K562 (cell line): ENCODE measurements at regions not wholly inside any gene's neighbourhood (a gene's known extent, or its start where the extent isn't known, plus 50 kb on each side); places are given as distances from the start of the nearest gene placed in this dataset.

Experiments
- ATAC-seq: fragments of 200-7000 bp; cut with Tn5 transposase; 3 replicates; pipeline ENCODE4 v1.9.1; 2020; ENCODE audit warnings: moderate library complexity
- BruUV-seq: library from RNA; stranded (reverse); fragments of 400-500 nt; replicated peaks from 2 replicates; lab custom pipeline; 2021; lab: Mats Ljungman, UMichigan
- CTCF ChIA-PET: fragments of 300-600 bp; formaldehyde crosslinking; extraction: SDS; loops from one replicate; lab custom pipeline; 2021; ENCODE audit warnings: low intra/inter-chr PET ratio; lab: Yijun Ruan, JAX
- POLR2A ChIA-PET: fragments of 300-600, 350-650 bp; sonication (Branson Sonifier 250); formaldehyde crosslinking; extraction: SDS; loops from one replicate; lab custom pipeline; 2021; ENCODE audit warnings: antibody characterized with exemption, inconsistent platforms; lab: Yijun Ruan, JAX
- DNase-seq, 4 experiments: peaks; one replicate each; pipeline versions ENCODE4 v3.0.0 to v3.0.0-alpha.2; 2011 to 2018; ENCODE audit warnings: low spot score in 3 of 4, mixed read lengths in 3 of 4; ENCODE audit errors: extremely low read depth in 1 of 4
- FAIRE-seq: peaks from 2 replicates; lab custom pipeline; 2011; peaks lifted over from hg19 to GRCh38; lab: Jason Lieb, UNC
- H2AFZ ChIP-seq: 2 replicates; pipeline ENCODE4 v1.6.0; 2011; ENCODE audit warnings: low read depth, low read length, control low read depth, inconsistent platforms
- H3K27ac ChIP-seq: fragments of 200-600 bp; 3 replicates; pipeline ENCODE4 v1.8.0; 2011; ENCODE audit warnings: low read depth, mild to moderate bottlenecking, control low read depth, inconsistent platforms, low read length, moderate library complexity, mixed read lengths; ENCODE audit errors: extremely low read depth
- H3K27me3 ChIP-seq, 2 experiments: fragments of 300-600 bp in 1 of 2; 2 replicates in 1 of 2; 3 replicates in 1 of 2; pipeline versions ENCODE4 v1.6.0 to v1.8.0; 2011; ENCODE audit warnings: inconsistent platforms in 2 of 2, low read length in 2 of 2, mild to moderate bottlenecking in 1 of 2, mixed read lengths in 1 of 2, moderate library complexity in 1 of 2; ENCODE audit not compliant: control insufficient read depth in 2 of 2, insufficient read depth in 2 of 2
- H3K36me3 ChIP-seq: fragments of 300-600 bp; 3 replicates; pipeline ENCODE4 v1.8.0; 2011; ENCODE audit warnings: mild to moderate bottlenecking, low read length, inconsistent platforms; ENCODE audit not compliant: control insufficient read depth, insufficient read depth
- H3K4me1 ChIP-seq, 2 experiments: fragments of 200-600 bp in 1 of 2; replicated peaks in 1 of 2; 2 replicates in 1 of 2; 3 replicates in 1 of 2; pipeline versions ENCODE4 v1.5.1 to v1.8.0; 2011; ENCODE audit warnings: inconsistent platforms in 2 of 2, low read length in 2 of 2, mild to moderate bottlenecking in 1 of 2, mixed read lengths in 1 of 2, moderate library complexity in 1 of 2; ENCODE audit not compliant: control insufficient read depth in 2 of 2, insufficient read depth in 2 of 2
- H3K4me2 ChIP-seq: 2 replicates; pipeline ENCODE4 v1.6.1; 2011; ENCODE audit warnings: low read length, control low read depth, inconsistent platforms, mixed read lengths; ENCODE audit not compliant: insufficient read depth
- H3K4me3 ChIP-seq: fragments of 200-600 bp; sonication (generic), shearing (Covaris generic); 2 replicates; pipeline ENCODE4 v1.5.1; 2016; ENCODE audit warnings: control low read depth, inconsistent platforms
- H3K79me2 ChIP-seq: fragments of 200-600 bp; 3 replicates; pipeline ENCODE4 v1.8.0; 2011; ENCODE audit warnings: low read length, inconsistent platforms; ENCODE audit not compliant: control insufficient read depth, insufficient read depth
- H3K9ac ChIP-seq, 2 experiments: 2 replicates each; pipeline versions ENCODE4 v1.6.0 to v1.6.1; 2011; ENCODE audit warnings: low read depth in 2 of 2, low read length in 2 of 2, control low read depth in 1 of 2, inconsistent platforms in 1 of 2, mild to moderate bottlenecking in 1 of 2, mixed read lengths in 1 of 2; ENCODE audit not compliant: insufficient read depth in 1 of 2
- H3K9me1 ChIP-seq: one replicate; pipeline ENCODE4 v1.6.0; 2011; ENCODE audit warnings: inconsistent platforms, mild to moderate bottlenecking, low read length, moderate library complexity; ENCODE audit not compliant: control insufficient read depth, insufficient read depth
- H3K9me3 ChIP-seq: replicated peaks from 2 replicates; pipeline ENCODE4 v1.5.1; 2011; ENCODE audit warnings: low read depth, low read length, inconsistent platforms; ENCODE audit not compliant: control insufficient read depth, insufficient read depth
- H4K20me1 ChIP-seq: replicated peaks from 2 replicates; pipeline ENCODE4 v1.6.1; 2011; ENCODE audit warnings: low read length, inconsistent platforms, mixed read lengths; ENCODE audit not compliant: control insufficient read depth, insufficient read depth
- ARID2 ChIP-seq: fragments of 450-650 bp; IDR thresholded peaks from 2 replicates; pipeline ENCODE4 v1.6.1; 2017; ENCODE audit warnings: antibody characterized with exemption, mild to moderate bottlenecking
- CTBP1 ChIP-seq: fragments of 450-650 bp; IDR thresholded peaks from 2 replicates; pipeline ENCODE4 v1.6.1; 2016; ENCODE audit warnings: borderline replicate concordance
- FOXJ3 ChIP-seq: sonication (generic); formaldehyde crosslinking; IDR thresholded peaks from 2 replicates; pipeline ENCODE4 v1.4.0; 2020; ENCODE audit warnings: mild to moderate bottlenecking, missing genetic modification reagents
- NCOA2 ChIP-seq, 2 experiments: fragments of 450-650 bp; IDR thresholded peaks; 2 replicates each; pipeline ENCODE4 v1.6.1; 2018; ENCODE audit warnings: mild to moderate bottlenecking in 2 of 2, moderate library complexity in 1 of 2; ENCODE audit not compliant: partially characterized antibody in 2 of 2
- PRDM10 ChIP-seq: fragments of 450-650 bp; IDR thresholded peaks from 2 replicates; pipeline ENCODE4 v1.6.1; 2018; ENCODE audit not compliant: partially characterized antibody
- TCF15 ChIP-seq: fragments of 250-450 bp; sonication (Bioruptor Pico); IDR thresholded peaks from 2 replicates; pipeline ENCODE4 v1.8.0; 2022; ENCODE audit warnings: moderate library complexity, mild to moderate bottlenecking, inconsistent platforms
- TEAD1 ChIP-seq, 2 experiments: fragments of 450-650 bp in 1 of 2; sonication (generic) in 1 of 2; formaldehyde crosslinking; IDR thresholded peaks; 2 replicates each; pipeline versions ENCODE4 v1.4.0 to v1.8.0; 2020 to 2022; ENCODE audit warnings: mild to moderate bottlenecking in 2 of 2, missing genetic modification reagents in 1 of 2
- ZNF589 ChIP-seq: fragments of 200-800 bp; sonication (Bioruptor generic); IDR thresholded peaks from 2 replicates; pipeline ENCODE4 v1.6.1; 2016; ENCODE audit warnings: low read depth, missing genetic modification characterization, missing compliant biosample characterization
- ZNF740 ChIP-seq, 3 experiments: fragments of 200-800 bp in 1 of 3; sonication (Bioruptor generic) in 1 of 3; sonication (generic) in 1 of 3; formaldehyde crosslinking in 1 of 3; IDR thresholded peaks; 2 replicates each; pipeline versions ENCODE4 v1.6.1 to v1.8.0; 2016 to 2022; ENCODE audit warnings: mild to moderate bottlenecking in 2 of 3, missing compliant biosample characterization in 2 of 3, missing genetic modification characterization in 2 of 3, missing genetic modification reagents in 1 of 3
- WGBS: fragments of 100-300 bp; shearing (Covaris generic); methylation state at CpG from one replicate; pipeline ENCODE4 v1.1.6; 2016; ENCODE audit warnings: low coverage, mixed read lengths; ENCODE audit not compliant: insufficient coverage; ENCODE audit errors: missing lambda C conversion rate; 5-methylcytosine and 5-hydroxymethylcytosine counted together
- in situ Hi-C: fragments of 300-500 bp; cut with MboI; formaldehyde crosslinking; loops from 4 replicates; pipeline ENCODE4 v1.15.0; 2018; ENCODE audit warnings: inconsistent platforms, mixed read lengths
- intact Hi-C: fragments of 100-400 bp; cut with micrococcal nuclease; formaldehyde crosslinking; loops from 2 replicates; pipeline ENCODE4 v1.14.2; 2022

GRCh38 chr12:18183141-18183540, 78.2 kb upstream of the PIK3C2G start:
- no peak for TF ChIP-seq ZNF740 (CRISPR knock-in tag; IDR thresholded peaks at IDR 0.05)
- no peak for TF ChIP-seq ZNF740 (tag; IDR thresholded peaks at IDR 0.05)
- no peak for TF ChIP-seq ARID2
- no peak for TF ChIP-seq TCF15
- no peak for TF ChIP-seq TEAD1 (CRISPR knock-in tag; IDR thresholded peaks at IDR 0.05)
- no peak for TF ChIP-seq NCOA2 (IDR thresholded peaks at IDR 0.05; ENCODE audit: partially characterized antibody in 2 of 2)
- no peak for TF ChIP-seq FOXJ3
- no peak for TF ChIP-seq ZNF589
- TF ChIP-seq PRDM10 = no peak
- no peak for TF ChIP-seq CTBP1
- ChIA-PET POLR2A (no interaction called here), CTCF (no interaction called here)
- no peak overlapping the region for H3K27ac ChIP-seq
- BruUV-seq = no TSS peak
- H3K9ac ChIP-seq = no peak overlapping the region
- FAIRE-seq = no peak
- no peak for DNase-seq
- H4K20me1 ChIP-seq = no peaks in the 10 kb centered on the region
- no peaks in the 10 kb centered on the region for H3K36me3 ChIP-seq
- H3K9me3 ChIP-seq = no peaks in the 10 kb centered on the region
- ATAC-seq = no peak
- H2AFZ ChIP-seq = no peak overlapping the region
- no peak overlapping the region for H3K4me2 ChIP-seq
- no peaks in the 10 kb centered on the region for H3K4me1 ChIP-seq
- no peak overlapping the region for H3K4me3 ChIP-seq
- intact Hi-C loops (no loop called here), in situ Hi-C loops (no loop called here)
- no peaks in the 10 kb centered on the region for H3K9me1 ChIP-seq
- no peaks in the 10 kb centered on the region for H3K27me3 ChIP-seq
- H3K79me2 ChIP-seq = no peaks in the 10 kb centered on the region
- WGBS = 6% methylated on average over 2 of the region's 2 CpGs
